HCT116 (cell line): ENCODE measurements at regions not wholly inside any gene's neighbourhood (a gene's known extent, or its start where the extent isn't known, plus 50 kb on each side); places are given as distances from the start of the nearest gene placed in this dataset.

Source experiments
- CEBPB ChIP-seq: IDR thresholded peaks from 2 replicates; pipeline ENCODE4 v1.6.1; 2012; ENCODE audit warnings: low read depth
- EGR1 ChIP-seq: IDR thresholded peaks from 2 replicates; pipeline ENCODE4 v1.6.1; 2012; ENCODE audit warnings: low read depth
- EZH2phosphoT487 ChIP-seq: fragments of 200-600 bp; IDR thresholded peaks from 2 replicates; pipeline ENCODE4 v1.6.1; 2018; ENCODE audit warnings: antibody characterized with exemption, borderline replicate concordance
- POLR2A ChIP-seq: IDR thresholded peaks from 2 replicates; pipeline ENCODE4 v1.7.0; 2011; ENCODE audit warnings: borderline replicate concordance; ENCODE audit not compliant: insufficient read depth, insufficient read length; ENCODE audit errors: extremely low read depth
- POLR2AphosphoS5 ChIP-seq: IDR thresholded peaks from 2 replicates; pipeline ENCODE4 v1.6.1; 2011; ENCODE audit warnings: mild to moderate bottlenecking, low read depth, low read length, moderate library complexity
- RAD21 ChIP-seq: IDR thresholded peaks from 2 replicates; pipeline ENCODE4 v1.6.1; 2012; ENCODE audit warnings: low read depth, mild to moderate bottlenecking
- SP1 ChIP-seq: IDR thresholded peaks from 2 replicates; pipeline ENCODE4 v1.6.1; 2012; ENCODE audit warnings: low read depth
- SRF ChIP-seq: IDR thresholded peaks from 2 replicates; pipeline ENCODE4 v1.6.1; 2012; ENCODE audit warnings: low read depth
- YY1 ChIP-seq: IDR thresholded peaks from 2 replicates; pipeline ENCODE4 v1.6.1; 2011; ENCODE audit warnings: low read length, low read depth, moderate library complexity, mild to moderate bottlenecking; ENCODE audit not compliant: insufficient replicate concordance; ENCODE audit errors: extremely low read depth
- TF ChIP-seq, protein P1 (sequence below), 3 experiments: fragments of 200-600 bp in 1 of 3; sonication (generic) in 1 of 3; IDR thresholded peaks in 2 of 3; conservative IDR thresholded peaks in 1 of 3; 2 replicates each; pipeline ENCODE4 v1.5.1; 2012 to 2017; ENCODE audit warnings: low read depth in 2 of 3, low read length in 2 of 3, antibody characterized with exemption in 1 of 3, borderline replicate concordance in 1 of 3, control low read depth in 1 of 3, mild to moderate bottlenecking in 1 of 3, mixed read lengths in 1 of 3, mixed run types in 1 of 3, moderate library complexity in 1 of 3; ENCODE audit not compliant: insufficient read depth in 1 of 3
- TF ChIP-seq, protein P2 (sequence below): IDR thresholded peaks from 2 replicates; pipeline ENCODE4 v1.6.1; 2012

GRCh38 chr4:1500966-1501753 lies 94.9 kb upstream of the NKX1-1 start:
- TF ChIP-seq, protein P1, sequence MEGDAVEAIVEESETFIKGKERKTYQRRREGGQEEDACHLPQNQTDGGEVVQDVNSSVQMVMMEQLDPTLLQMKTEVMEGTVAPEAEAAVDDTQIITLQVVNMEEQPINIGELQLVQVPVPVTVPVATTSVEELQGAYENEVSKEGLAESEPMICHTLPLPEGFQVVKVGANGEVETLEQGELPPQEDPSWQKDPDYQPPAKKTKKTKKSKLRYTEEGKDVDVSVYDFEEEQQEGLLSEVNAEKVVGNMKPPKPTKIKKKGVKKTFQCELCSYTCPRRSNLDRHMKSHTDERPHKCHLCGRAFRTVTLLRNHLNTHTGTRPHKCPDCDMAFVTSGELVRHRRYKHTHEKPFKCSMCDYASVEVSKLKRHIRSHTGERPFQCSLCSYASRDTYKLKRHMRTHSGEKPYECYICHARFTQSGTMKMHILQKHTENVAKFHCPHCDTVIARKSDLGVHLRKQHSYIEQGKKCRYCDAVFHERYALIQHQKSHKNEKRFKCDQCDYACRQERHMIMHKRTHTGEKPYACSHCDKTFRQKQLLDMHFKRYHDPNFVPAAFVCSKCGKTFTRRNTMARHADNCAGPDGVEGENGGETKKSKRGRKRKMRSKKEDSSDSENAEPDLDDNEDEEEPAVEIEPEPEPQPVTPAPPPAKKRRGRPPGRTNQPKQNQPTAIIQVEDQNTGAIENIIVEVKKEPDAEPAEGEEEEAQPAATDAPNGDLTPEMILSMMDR (IDR thresholded peaks at IDR 0.05 in 2 of 3, conservative IDR thresholded peaks at IDR 0.05 in 1 of 3; ENCODE audit: borderline replicate concordance in 1 of 3, insufficient read depth in 1 of 3, low read depth in 2 of 3, low read length in 2 of 3): no peak
- TF ChIP-seq POLR2AphosphoS5 (no peak), RAD21 (no peak), POLR2A (no peak), EZH2phosphoT487 (no peak), SP1 (no peak), YY1 (no peak), SRF (no peak), CEBPB (no peak), EGR1 (no peak)
- TF ChIP-seq, protein P2, sequence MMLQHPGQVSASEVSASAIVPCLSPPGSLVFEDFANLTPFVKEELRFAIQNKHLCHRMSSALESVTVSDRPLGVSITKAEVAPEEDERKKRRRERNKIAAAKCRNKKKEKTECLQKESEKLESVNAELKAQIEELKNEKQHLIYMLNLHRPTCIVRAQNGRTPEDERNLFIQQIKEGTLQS: no peak
